PC-9 (cell line): ENCODE measurements at regions not wholly inside any gene's neighbourhood (a gene's known extent, or its start where the extent isn't known, plus 50 kb on each side); places are given as distances from the start of the nearest gene placed in this dataset.

Source experiments
- CTCF ChIP-seq: fragments of 200-600 bp; sonication (generic); conservative IDR thresholded peaks from 2 replicates; pipeline ENCODE4 v1.6.1; 2017; ENCODE audit warnings: mixed run types, antibody characterized with exemption, mild to moderate bottlenecking, moderate library complexity
- EZH2 ChIP-seq: fragments of 200-600 bp; sonication (generic); IDR thresholded peaks from 2 replicates; pipeline ENCODE4 v1.8.0; 2017; ENCODE audit warnings: antibody characterized with exemption, low read depth

GRCh38 chr11:131305005-131305404, 65.4 kb upstream of the NTM start:
- TF ChIP-seq CTCF = no peak
- no peak for TF ChIP-seq EZH2
